ENCODE measurements at regions not wholly inside any gene's neighbourhood (a gene's known extent, or its start where the extent isn't known, plus 50 kb on each side); places are given as distances from the start of the nearest gene placed in this dataset.

DNA sequence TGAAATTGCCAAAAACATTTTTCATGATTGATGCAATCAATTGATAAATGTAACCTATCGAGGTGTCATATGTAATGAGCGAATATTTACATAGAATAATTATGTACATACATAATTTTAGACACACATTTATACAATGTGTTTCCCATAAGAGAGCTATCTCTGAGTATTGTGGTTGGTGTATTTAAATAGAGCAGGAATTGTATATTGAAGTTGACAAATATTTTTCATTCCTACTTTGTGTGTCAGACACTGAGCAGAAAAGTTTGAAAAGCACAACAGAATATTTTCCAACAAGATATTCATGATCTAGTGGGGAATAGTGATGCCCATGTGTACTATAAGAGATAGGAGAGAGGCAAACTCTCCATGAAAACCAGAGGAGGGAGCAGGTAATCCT, 295.2 kb downstream of the ANKRD50 start:
- H3K4me3 ChIP-seq (ENCODE audit: low read length), result no peak overlapping the region
- no peak overlapping the region for H2AFZ ChIP-seq (ENCODE audit: low read depth, low read length)
- no peak overlapping the region for H3K9ac ChIP-seq (ENCODE audit: low read length)
- H3K27me3 ChIP-seq (ENCODE audit: insufficient read depth, low read depth, low read length), result no peaks in the 10 kb centered on the region
- TF ChIP-seq TAF1 (IDR thresholded peaks at IDR 0.05; ENCODE audit: low read depth) (no peak), EP300 (conservative IDR thresholded peaks at IDR 0.05; ENCODE audit: poor library complexity, severe bottlenecking) (no peak), RAD21 (conservative IDR thresholded peaks at IDR 0.05) (no peak), MXI1 (conservative IDR thresholded peaks at IDR 0.05; ENCODE audit: poor library complexity, severe bottlenecking) (no peak), POLR2AphosphoS5 (IDR thresholded peaks at IDR 0.05) (no peak), SMC3 (conservative IDR thresholded peaks at IDR 0.05; ENCODE audit: poor library complexity) (no peak), EZH2 (IDR thresholded peaks at IDR 0.05; ENCODE audit: borderline replicate concordance, insufficient read depth, low read length, poor library complexity, severe bottlenecking) (no peak)
- TF ChIP-seq, protein P1, sequence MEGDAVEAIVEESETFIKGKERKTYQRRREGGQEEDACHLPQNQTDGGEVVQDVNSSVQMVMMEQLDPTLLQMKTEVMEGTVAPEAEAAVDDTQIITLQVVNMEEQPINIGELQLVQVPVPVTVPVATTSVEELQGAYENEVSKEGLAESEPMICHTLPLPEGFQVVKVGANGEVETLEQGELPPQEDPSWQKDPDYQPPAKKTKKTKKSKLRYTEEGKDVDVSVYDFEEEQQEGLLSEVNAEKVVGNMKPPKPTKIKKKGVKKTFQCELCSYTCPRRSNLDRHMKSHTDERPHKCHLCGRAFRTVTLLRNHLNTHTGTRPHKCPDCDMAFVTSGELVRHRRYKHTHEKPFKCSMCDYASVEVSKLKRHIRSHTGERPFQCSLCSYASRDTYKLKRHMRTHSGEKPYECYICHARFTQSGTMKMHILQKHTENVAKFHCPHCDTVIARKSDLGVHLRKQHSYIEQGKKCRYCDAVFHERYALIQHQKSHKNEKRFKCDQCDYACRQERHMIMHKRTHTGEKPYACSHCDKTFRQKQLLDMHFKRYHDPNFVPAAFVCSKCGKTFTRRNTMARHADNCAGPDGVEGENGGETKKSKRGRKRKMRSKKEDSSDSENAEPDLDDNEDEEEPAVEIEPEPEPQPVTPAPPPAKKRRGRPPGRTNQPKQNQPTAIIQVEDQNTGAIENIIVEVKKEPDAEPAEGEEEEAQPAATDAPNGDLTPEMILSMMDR (IDR thresholded peaks at IDR 0.05; ENCODE audit: poor library complexity, severe bottlenecking), result no peak
- TF ChIP-seq, protein P2, sequence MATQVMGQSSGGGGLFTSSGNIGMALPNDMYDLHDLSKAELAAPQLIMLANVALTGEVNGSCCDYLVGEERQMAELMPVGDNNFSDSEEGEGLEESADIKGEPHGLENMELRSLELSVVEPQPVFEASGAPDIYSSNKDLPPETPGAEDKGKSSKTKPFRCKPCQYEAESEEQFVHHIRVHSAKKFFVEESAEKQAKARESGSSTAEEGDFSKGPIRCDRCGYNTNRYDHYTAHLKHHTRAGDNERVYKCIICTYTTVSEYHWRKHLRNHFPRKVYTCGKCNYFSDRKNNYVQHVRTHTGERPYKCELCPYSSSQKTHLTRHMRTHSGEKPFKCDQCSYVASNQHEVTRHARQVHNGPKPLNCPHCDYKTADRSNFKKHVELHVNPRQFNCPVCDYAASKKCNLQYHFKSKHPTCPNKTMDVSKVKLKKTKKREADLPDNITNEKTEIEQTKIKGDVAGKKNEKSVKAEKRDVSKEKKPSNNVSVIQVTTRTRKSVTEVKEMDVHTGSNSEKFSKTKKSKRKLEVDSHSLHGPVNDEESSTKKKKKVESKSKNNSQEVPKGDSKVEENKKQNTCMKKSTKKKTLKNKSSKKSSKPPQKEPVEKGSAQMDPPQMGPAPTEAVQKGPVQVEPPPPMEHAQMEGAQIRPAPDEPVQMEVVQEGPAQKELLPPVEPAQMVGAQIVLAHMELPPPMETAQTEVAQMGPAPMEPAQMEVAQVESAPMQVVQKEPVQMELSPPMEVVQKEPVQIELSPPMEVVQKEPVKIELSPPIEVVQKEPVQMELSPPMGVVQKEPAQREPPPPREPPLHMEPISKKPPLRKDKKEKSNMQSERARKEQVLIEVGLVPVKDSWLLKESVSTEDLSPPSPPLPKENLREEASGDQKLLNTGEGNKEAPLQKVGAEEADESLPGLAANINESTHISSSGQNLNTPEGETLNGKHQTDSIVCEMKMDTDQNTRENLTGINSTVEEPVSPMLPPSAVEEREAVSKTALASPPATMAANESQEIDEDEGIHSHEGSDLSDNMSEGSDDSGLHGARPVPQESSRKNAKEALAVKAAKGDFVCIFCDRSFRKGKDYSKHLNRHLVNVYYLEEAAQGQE (IDR thresholded peaks at IDR 0.05; ENCODE audit: borderline replicate concordance), result no peak
- H3K79me2 ChIP-seq (replicated peaks; ENCODE audit: insufficient read depth, low read length), result no peaks in the 10 kb centered on the region
- H3K9me3 ChIP-seq (ENCODE audit: low read length), result no peaks in the 10 kb centered on the region
- no peaks in the 10 kb centered on the region for H3K36me3 ChIP-seq (ENCODE audit: insufficient read depth, low read length)
- H4K20me1 ChIP-seq (ENCODE audit: insufficient read depth), result no peaks in the 10 kb centered on the region
- no peaks in the 10 kb centered on the region for H3K9me2 ChIP-seq (ENCODE audit: insufficient read depth, low read length)
- H3K4me2 ChIP-seq (ENCODE audit: low read length), result no peak overlapping the region
- H3F3A ChIP-seq (ENCODE audit: insufficient read depth, low read length, poor library complexity, severe bottlenecking), result no peaks in the 10 kb centered on the region
- H3K27ac ChIP-seq (ENCODE audit: low read length), result no peak overlapping the region

- Histone ChIP-seq H3K27me3 (ENCODE audit: insufficient read depth, low read depth, low read length) (no peaks in the 10 kb centered on the region), H4K20me1 (ENCODE audit: insufficient read depth) (no peaks in the 10 kb centered on the region), H3K4me3 (ENCODE audit: low read length) (no peak overlapping the region), H3K9ac (ENCODE audit: low read length) (no peak overlapping the region), H3K27ac (ENCODE audit: low read length) (no peak overlapping the region), H3K4me2 (ENCODE audit: low read length) (no peak overlapping the region), H2AFZ (ENCODE audit: low read depth, low read length) (no peak overlapping the region), H3K9me3 (ENCODE audit: low read length) (no peaks in the 10 kb centered on the region), H3K79me2 (replicated peaks; ENCODE audit: insufficient read depth, low read length) (no peaks in the 10 kb centered on the region), H3F3A (ENCODE audit: insufficient read depth, low read length, poor library complexity, severe bottlenecking) (no peaks in the 10 kb centered on the region), H3K36me3 (ENCODE audit: insufficient read depth, low read length) (no peaks in the 10 kb centered on the region), H3K9me2 (ENCODE audit: insufficient read depth, low read length) (no peaks in the 10 kb centered on the region)
- TF ChIP-seq EZH2 (IDR thresholded peaks at IDR 0.05; ENCODE audit: borderline replicate concordance, insufficient read depth, low read length, poor library complexity, severe bottlenecking) (no peak), TAF1 (IDR thresholded peaks at IDR 0.05; ENCODE audit: low read depth) (no peak), SMC3 (conservative IDR thresholded peaks at IDR 0.05; ENCODE audit: poor library complexity) (no peak), MXI1 (conservative IDR thresholded peaks at IDR 0.05; ENCODE audit: poor library complexity, severe bottlenecking) (no peak), RAD21 (conservative IDR thresholded peaks at IDR 0.05) (no peak), POLR2AphosphoS5 (IDR thresholded peaks at IDR 0.05) (no peak), EP300 (conservative IDR thresholded peaks at IDR 0.05; ENCODE audit: poor library complexity, severe bottlenecking) (no peak)
- TF ChIP-seq, protein P1 (IDR thresholded peaks at IDR 0.05; ENCODE audit: poor library complexity, severe bottlenecking), result no peak
- TF ChIP-seq, protein P2 (IDR thresholded peaks at IDR 0.05; ENCODE audit: borderline replicate concordance), result no peak
These were observed 292.3 kb downstream of the ANKRD50 start for GRCh38 chr4:124420166-124420695.

Measured in neural cell (in vitro differentiated cells).